OCI-LY3 (cell line): ENCODE measurements at regions not wholly inside any gene's neighbourhood (a gene's known extent, or its start where the extent isn't known, plus 50 kb on each side); places are given as distances from the start of the nearest gene placed in this dataset.

Experiments used
- H2AFZ ChIP-seq: fragments of 200-600, 300-600 bp; shearing (Covaris generic); 2 replicates; pipeline ENCODE4 v1.6.0; 2014; ENCODE audit warnings: antibody characterized with exemption, low read depth, low read length
- H3K27ac ChIP-seq: fragments of 200-600, 300-600 bp; sonication (generic); 2 replicates; pipeline ENCODE4 v1.5.1; 2014; ENCODE audit warnings: mild to moderate bottlenecking, low read length, moderate library complexity, mixed read lengths
- H3K27me3 ChIP-seq: fragments of 200-600, 300-600 bp; sonication (generic); 2 replicates; pipeline ENCODE4 v1.6.1; 2014; ENCODE audit warnings: low read depth, low read length, mixed read lengths
- H3K36me3 ChIP-seq: fragments of 200-600, 300-600 bp; sonication (generic); replicated peaks from 2 replicates; pipeline ENCODE3; 2014; ENCODE audit warnings: low read depth, low read length, mixed read lengths
- H3K4me1 ChIP-seq: fragments of 300-600, 200-600 bp; sonication (generic); 2 replicates; pipeline ENCODE4 v1.6.1; 2014; ENCODE audit warnings: low read length, mixed read lengths
- H3K4me2 ChIP-seq: fragments of 200-600, 300-600 bp; sonication (generic); 2 replicates; pipeline ENCODE4 v1.6.1; 2014; ENCODE audit warnings: low read length, mixed read lengths
- H3K4me3 ChIP-seq: fragments of 300-600, 200-600 bp; sonication (generic); 2 replicates; pipeline ENCODE4 v1.5.1; 2014; ENCODE audit warnings: antibody characterized with exemption, mild to moderate bottlenecking, low read length, moderate library complexity
- H3K79me2 ChIP-seq: fragments of 300-600, 200-600 bp; shearing (Covaris generic); 2 replicates; pipeline ENCODE4 v1.6.1; 2014; ENCODE audit warnings: mild to moderate bottlenecking, low read length, mixed read lengths
- H3K9ac ChIP-seq: fragments of 300-600, 200-600 bp; shearing (Covaris generic); 2 replicates; pipeline ENCODE4 v1.6.0; 2014; ENCODE audit warnings: mild to moderate bottlenecking, low read length, moderate library complexity
- H3K9me3 ChIP-seq: fragments of 200-600, 300-600 bp; shearing (Covaris generic); 2 replicates; pipeline ENCODE4 v1.6.1; 2014; ENCODE audit warnings: low read length, mixed read lengths; ENCODE audit not compliant: insufficient read depth
- H4K20me1 ChIP-seq: fragments of 200-600, 300-600 bp; sonication (generic); 2 replicates; pipeline ENCODE4 v1.6.1; 2016; ENCODE audit warnings: low read length, mixed read lengths; ENCODE audit not compliant: insufficient read depth
- EZH2phosphoT487 ChIP-seq: fragments of 200-600 bp; shearing (Covaris generic); IDR thresholded peaks from 2 replicates; pipeline ENCODE4 v1.6.1; 2018; ENCODE audit warnings: antibody characterized with exemption, mixed run types, low read depth
- TF ChIP-seq, protein P1 (sequence below): fragments of 200-600, 300-600 bp; sonication (generic); IDR thresholded peaks from 2 replicates; pipeline ENCODE4 v1.5.1; 2014; ENCODE audit warnings: antibody characterized with exemption, low read length, low read depth

DNA sequence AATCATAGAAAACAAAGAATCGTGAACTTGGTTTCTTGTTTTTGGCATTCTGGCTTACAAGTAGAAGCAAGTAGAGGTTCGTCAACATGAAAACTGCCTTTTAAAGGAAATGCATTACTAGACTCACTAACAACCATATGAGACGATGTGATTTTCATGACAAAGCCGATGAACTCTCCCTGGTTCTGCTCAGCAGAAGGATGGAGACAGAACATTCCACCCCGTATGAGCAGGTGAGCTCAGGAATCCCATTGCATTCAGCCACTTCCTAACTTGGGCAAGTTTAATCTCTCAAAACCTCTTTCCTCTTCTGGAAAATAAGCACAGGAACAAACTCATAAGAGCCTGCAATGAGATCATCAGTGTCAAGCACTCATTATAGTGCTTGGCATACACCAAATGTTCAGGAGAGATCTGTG lies 57.4 kb upstream of the SVIL start:
- H3K9ac ChIP-seq = no peak overlapping the region
- no peak overlapping the region for H3K27ac ChIP-seq
- H3K36me3 ChIP-seq = no peaks in the 10 kb centered on the region
- H3K9me3 ChIP-seq = no peaks in the 10 kb centered on the region
- no peaks in the 10 kb centered on the region for H4K20me1 ChIP-seq
- no peaks in the 10 kb centered on the region for H3K27me3 ChIP-seq
- H3K4me2 ChIP-seq = no peak overlapping the region
- no peak overlapping the region for H3K4me3 ChIP-seq
- H2AFZ ChIP-seq = no peak overlapping the region
- no peaks in the 10 kb centered on the region for H3K79me2 ChIP-seq
- TF ChIP-seq, protein P1, sequence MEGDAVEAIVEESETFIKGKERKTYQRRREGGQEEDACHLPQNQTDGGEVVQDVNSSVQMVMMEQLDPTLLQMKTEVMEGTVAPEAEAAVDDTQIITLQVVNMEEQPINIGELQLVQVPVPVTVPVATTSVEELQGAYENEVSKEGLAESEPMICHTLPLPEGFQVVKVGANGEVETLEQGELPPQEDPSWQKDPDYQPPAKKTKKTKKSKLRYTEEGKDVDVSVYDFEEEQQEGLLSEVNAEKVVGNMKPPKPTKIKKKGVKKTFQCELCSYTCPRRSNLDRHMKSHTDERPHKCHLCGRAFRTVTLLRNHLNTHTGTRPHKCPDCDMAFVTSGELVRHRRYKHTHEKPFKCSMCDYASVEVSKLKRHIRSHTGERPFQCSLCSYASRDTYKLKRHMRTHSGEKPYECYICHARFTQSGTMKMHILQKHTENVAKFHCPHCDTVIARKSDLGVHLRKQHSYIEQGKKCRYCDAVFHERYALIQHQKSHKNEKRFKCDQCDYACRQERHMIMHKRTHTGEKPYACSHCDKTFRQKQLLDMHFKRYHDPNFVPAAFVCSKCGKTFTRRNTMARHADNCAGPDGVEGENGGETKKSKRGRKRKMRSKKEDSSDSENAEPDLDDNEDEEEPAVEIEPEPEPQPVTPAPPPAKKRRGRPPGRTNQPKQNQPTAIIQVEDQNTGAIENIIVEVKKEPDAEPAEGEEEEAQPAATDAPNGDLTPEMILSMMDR = no peak
- no peak for TF ChIP-seq EZH2phosphoT487
- H3K4me1 ChIP-seq = no peaks in the 10 kb centered on the region

DNA sequence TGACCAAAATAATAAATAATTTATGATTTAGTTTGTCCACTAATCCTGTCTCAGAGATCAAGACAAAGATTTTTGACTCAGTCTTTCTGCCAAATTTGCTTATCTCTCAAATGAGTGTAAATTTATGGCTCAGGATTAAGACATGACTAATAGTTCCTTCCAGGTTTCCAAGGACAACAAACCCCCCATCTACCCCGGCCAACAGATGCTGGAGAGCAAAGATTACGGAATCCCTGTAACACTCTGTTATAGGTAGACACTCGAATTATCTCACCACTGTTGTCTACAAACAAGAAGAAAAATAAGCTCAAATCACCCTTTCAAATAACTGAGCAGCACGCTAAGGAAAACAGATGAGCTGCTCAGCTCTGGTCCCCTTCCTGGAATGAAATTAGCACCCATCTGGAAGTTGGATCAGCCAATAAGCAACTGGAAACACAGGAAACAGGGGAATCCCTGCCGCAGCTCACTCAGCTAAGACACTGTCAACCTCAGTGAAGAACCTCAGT lies 56.8 kb upstream of the SVIL start:
- H3K27me3 ChIP-seq = no peaks in the 10 kb centered on the region
- no peak overlapping the region for H2AFZ ChIP-seq
- no peaks in the 10 kb centered on the region for H3K9me3 ChIP-seq
- H3K4me1 ChIP-seq = no peaks in the 10 kb centered on the region
- H3K4me2 ChIP-seq = no peak overlapping the region
- TF ChIP-seq, protein P1 = no peak
- TF ChIP-seq EZH2phosphoT487 = no peak
- H3K79me2 ChIP-seq = no peaks in the 10 kb centered on the region
- H3K27ac ChIP-seq = no peak overlapping the region
- H3K4me3 ChIP-seq = no peak overlapping the region
- H3K9ac ChIP-seq = no peak overlapping the region
- H3K36me3 ChIP-seq = no peaks in the 10 kb centered on the region
- no peaks in the 10 kb centered on the region for H4K20me1 ChIP-seq

DNA sequence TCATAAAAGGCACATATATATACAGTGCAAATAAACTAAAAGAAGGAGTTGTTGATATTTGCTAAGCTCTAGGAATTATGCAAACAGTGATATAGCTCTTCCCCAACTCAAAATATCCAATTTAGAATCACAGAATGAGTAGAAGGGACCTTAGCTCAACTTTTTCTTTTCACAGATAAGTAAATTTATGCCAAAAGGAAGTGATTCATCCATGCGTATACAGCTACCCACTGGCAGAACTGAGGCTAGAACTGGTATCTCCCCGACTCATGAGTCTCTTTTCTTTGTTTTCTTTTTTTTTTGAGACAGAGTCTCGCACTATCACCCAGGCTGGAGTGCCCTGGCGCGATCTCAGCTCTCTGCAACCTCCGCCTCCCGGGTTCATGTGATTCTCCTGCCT lies 54.2 kb upstream of the SVIL start:
- Histone ChIP-seq H3K4me1 (no peaks in the 10 kb centered on the region), H3K27me3 (no peaks in the 10 kb centered on the region), H3K9ac (no peak overlapping the region), H3K79me2 (no peaks in the 10 kb centered on the region), H3K4me2 (no peak overlapping the region), H3K9me3 (no peaks in the 10 kb centered on the region), H3K27ac (no peak overlapping the region), H4K20me1 (no peaks in the 10 kb centered on the region), H3K36me3 (no peaks in the 10 kb centered on the region), H3K4me3 (no peak overlapping the region), H2AFZ (no peak overlapping the region)
- TF ChIP-seq, protein P1 = no peak
- TF ChIP-seq EZH2phosphoT487 = no peak

DNA sequence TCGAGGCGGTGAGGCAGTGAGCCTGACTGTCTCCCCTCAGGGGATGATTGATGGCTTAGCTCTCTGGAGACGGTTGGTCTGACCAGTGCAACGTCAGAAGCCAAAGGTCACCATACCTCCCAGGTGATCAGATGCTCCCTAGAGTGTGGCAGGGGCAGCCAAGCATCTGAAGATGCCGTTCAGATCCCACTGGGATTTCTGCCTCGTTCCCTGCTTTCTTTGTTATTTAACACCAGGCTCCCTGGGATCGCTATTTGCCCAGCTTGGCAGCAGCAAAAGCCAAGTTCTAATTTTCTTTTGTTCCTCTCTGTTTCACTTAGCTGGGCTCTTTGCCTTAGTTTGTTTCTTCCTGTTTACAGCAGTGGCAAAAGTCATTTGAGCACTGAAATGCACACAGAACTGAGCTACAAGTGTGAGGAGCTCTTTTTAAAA lies 53.5 kb upstream of the SVIL start:
- no peaks in the 10 kb centered on the region for H3K4me1 ChIP-seq
- no peak overlapping the region for H3K4me2 ChIP-seq

More for the DNA sequence above, 53.5 kb upstream of the SVIL start:
- H3K9ac ChIP-seq = no peak overlapping the region
- H2AFZ ChIP-seq = no peak overlapping the region
- H3K27ac ChIP-seq = no peak overlapping the region
- TF ChIP-seq, protein P1 = no peak
- no peak for TF ChIP-seq EZH2phosphoT487
- no peaks in the 10 kb centered on the region for H3K79me2 ChIP-seq
- no peak overlapping the region for H3K4me3 ChIP-seq
- H4K20me1 ChIP-seq = no peaks in the 10 kb centered on the region
- H3K36me3 ChIP-seq = no peaks in the 10 kb centered on the region
- no peaks in the 10 kb centered on the region for H3K27me3 ChIP-seq
- H3K9me3 ChIP-seq = no peaks in the 10 kb centered on the region
